ENCODE measurements at regions not wholly inside any gene's neighbourhood (a gene's known extent, or its start where the extent isn't known, plus 50 kb on each side); places are given as distances from the start of the nearest gene placed in this dataset.

GRCh38 chr11:111098091-111098490 lies 147.4 kb upstream of the POU2AF2 start:
- TF ChIP-seq CTCF (tag by site-specific recombination; IDR thresholded peaks at IDR 0.05) (no peak), SP2 (tag by site-specific recombination; IDR thresholded peaks at IDR 0.05) (no peak), ZNF266 (tag by site-specific recombination; IDR thresholded peaks at IDR 0.05; ENCODE audit: low read depth) (no peak), ATF2 (tag by site-specific recombination; IDR thresholded peaks at IDR 0.05; ENCODE audit: low read depth) (no peak), ZNF660 (tag by site-specific recombination; IDR thresholded peaks at IDR 0.05) (no peak), ZNF121 (tag by site-specific recombination; IDR thresholded peaks at IDR 0.05) (no peak), ZNF146 (tag by site-specific recombination; IDR thresholded peaks at IDR 0.05) (no peak), ZBTB11 (tag by site-specific recombination; conservative IDR thresholded peaks at IDR 0.05; ENCODE audit: low read depth) (no peak), ZNF335 (tag by site-specific recombination; conservative IDR thresholded peaks at IDR 0.05) (no peak)
